A673 (cell line): ENCODE measurements at regions not wholly inside any gene's neighbourhood (a gene's known extent, or its start where the extent isn't known, plus 50 kb on each side); places are given as distances from the start of the nearest gene placed in this dataset.

Source experiments
- EZH2 ChIP-seq: fragments of 200-600 bp; sonication (generic); IDR thresholded peaks from 2 replicates; pipeline ENCODE4 v1.6.1; 2017; ENCODE audit warnings: borderline replicate concordance, low read depth, mild to moderate bottlenecking, mixed read lengths, antibody characterized with exemption, low read length; ENCODE audit not compliant: poor library complexity, severe bottlenecking
- TF ChIP-seq, protein P1 (sequence below): fragments of 300-800, 200-600 bp; sonication (generic); conservative IDR thresholded peaks from 2 replicates; pipeline ENCODE4 v1.5.1; 2017; ENCODE audit warnings: low read depth, mild to moderate bottlenecking, antibody characterized with exemption, low read length, moderate library complexity, mixed read lengths

DNA sequence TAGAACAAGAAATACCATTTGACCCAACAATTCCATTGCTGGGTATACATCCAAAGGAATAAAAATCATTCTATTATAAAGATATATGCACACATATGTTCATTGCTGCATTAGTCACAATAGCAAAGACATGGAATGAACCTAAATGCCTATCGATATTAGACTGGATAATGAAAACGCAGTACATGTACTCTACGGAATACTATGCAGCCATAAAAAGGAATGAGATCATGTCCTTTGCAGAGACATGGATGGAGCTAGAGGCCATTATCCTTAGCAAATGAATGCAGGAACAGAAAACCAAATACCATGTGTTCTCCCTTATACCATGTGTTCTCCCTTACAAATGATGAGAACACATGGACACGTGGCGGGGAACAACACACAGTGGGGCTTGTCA, 190.2 kb downstream of the HACE1 start:
- TF ChIP-seq, protein P1, sequence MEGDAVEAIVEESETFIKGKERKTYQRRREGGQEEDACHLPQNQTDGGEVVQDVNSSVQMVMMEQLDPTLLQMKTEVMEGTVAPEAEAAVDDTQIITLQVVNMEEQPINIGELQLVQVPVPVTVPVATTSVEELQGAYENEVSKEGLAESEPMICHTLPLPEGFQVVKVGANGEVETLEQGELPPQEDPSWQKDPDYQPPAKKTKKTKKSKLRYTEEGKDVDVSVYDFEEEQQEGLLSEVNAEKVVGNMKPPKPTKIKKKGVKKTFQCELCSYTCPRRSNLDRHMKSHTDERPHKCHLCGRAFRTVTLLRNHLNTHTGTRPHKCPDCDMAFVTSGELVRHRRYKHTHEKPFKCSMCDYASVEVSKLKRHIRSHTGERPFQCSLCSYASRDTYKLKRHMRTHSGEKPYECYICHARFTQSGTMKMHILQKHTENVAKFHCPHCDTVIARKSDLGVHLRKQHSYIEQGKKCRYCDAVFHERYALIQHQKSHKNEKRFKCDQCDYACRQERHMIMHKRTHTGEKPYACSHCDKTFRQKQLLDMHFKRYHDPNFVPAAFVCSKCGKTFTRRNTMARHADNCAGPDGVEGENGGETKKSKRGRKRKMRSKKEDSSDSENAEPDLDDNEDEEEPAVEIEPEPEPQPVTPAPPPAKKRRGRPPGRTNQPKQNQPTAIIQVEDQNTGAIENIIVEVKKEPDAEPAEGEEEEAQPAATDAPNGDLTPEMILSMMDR = no peak
- TF ChIP-seq EZH2 = no peak
